ENCODE measurements at regions not wholly inside any gene's neighbourhood (a gene's known extent, or its start where the extent isn't known, plus 50 kb on each side); places are given as distances from the start of the nearest gene placed in this dataset.

DNA sequence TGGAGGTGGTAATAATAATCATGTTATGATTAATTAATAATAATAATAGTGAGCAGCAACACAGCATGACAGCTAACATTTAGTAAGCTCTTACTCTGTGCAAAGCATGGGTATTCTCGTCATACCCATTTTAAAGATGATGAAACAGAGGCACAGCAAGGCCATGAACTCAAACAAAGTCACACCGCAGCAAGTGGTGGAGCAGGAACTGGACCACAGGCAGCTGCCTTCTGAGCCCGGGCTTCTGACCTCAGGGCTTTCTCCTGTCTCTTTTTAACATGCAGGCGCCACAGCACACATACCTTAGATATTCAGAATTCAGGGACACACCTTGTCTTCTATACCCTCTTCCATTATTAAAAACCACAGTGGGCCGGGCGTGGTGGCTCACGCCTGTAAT lies 50.7 kb upstream of the SPATA12 start:
- DNase-seq (ENCODE audit: low read depth) = no peak

DNA sequence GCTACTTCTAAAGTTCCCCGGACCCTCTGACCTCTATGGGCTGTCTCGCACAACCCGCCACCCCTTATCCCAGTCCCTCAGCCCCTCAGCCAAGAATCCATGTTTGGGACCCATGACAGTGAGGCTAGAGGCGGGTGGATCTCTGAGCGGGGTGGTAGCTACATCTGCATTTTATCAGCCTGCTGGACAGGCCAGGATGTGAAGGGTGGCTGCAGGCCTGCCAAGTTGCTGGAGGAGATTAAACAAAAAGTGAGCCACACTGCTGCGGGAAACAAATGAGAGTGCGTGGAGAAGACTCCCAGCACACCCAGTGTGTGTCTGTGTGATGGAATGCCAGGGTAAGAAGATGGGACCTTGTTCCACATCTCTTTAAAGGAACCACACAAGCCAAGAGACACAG lies 51.1 kb upstream of the SPATA12 start:
- DNase-seq (ENCODE audit: low read depth) = no peak

DNA sequence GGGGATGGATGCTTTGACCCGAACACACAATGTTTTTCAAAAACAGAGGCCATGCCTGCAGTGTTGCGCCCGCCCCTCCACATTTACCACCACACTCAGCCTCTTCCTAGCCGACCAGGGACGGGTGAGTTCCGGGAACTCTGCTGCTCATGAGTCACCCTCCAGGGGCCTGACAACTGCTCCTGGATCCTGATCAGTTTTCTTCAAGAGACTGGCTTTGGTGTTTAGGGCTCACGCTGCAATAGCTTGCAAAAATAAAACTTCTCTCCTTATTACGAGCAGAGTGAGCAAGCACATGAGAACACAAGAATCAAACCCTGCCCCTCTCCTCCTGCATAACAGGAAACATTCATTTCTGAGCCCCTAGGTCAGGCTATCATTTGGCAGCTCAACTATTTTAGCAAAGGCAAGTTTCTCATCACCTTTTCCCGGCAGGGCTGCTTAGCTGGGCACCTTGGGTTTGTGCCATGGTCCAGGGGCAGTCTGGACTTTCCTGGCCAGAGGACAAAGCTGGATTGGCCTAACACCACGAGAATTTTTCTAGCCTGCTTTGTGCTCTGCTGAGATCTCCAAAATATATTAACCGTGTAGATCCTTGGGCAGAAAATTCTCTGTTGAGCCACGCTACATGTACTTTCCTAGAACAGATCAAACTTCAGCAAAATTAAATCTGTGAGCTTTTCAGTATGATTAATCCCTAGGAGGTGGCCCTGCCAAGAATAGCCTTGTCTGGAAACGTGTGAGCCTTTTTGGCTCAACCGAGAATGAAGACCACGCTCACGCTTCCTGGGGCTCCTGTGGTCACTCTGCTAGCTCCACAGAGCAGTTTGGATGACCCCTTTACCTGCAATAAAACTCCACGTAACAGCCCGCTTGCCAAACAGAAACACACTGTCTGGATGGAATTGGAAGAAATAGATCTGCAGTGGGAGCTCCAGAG lies 52.7 kb upstream of the SPATA12 start:
- DNase-seq (ENCODE audit: low read depth) = peak; percentile 83

DNA sequence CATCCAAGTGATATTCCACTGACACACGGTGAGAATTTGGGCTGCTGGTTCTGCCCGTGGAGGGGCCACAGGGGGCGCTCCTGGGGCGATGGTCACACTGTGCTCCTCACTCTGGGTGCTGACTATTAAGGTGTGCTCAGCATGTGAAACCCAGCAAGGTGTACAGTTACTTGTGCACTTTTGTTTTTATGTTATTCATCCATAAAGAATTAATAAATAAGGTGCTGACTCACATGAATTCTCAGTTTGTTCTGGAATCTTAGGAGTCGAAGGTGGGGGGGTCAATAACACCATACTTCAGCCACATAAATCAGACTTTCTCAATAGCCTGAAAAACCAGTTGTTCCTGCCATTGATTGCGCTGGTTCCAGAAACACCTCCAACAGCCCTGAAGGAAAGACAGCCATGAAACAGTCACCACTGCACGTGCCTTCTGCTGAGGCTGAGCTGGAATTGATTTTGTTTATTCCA lies 53.5 kb upstream of the SPATA12 start:
- DNase-seq (ENCODE audit: low read depth) = peak; percentile 62

DNA sequence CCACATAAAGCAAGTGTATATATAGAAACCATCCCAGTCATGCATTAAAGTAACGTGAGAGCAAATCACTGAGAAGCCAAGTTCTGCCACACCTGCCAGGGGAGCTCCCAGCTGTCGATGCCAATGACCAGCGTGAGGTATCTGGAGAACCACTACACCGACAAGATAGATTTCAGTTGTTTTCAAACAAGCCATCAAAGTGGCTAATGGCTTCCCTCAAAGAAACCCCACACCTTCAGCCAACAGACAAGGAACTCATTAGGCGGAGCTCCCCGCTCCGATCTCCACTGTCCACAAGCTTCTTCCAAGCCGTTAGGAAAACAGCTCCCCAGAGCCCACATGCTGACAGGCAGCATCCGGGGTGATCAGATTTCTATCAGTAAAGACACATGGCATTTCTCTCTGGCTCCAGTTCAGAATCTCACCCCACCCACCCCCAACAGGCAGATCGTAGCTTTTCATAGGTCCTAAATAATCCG lies 54.2 kb upstream of the SPATA12 start:
- no peak for DNase-seq (ENCODE audit: low read depth)

DNA sequence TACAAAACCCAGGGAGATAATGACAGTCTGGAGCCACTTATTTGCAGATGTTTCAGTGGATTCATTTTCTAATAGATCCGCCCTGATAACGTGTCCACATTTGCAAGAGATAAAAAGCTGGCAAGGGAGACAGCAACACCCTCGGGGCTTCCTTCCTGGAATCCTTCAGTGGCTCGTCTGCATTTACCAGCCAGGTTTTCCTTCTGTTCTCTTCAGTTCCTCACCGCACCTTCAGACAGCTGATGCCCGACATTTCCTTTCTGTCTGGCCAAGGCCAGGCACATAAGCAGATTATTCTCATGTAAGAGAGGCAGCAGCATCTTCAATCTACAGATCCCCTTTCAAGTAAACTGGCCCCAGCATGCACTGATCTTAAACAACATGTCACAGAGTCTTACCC lies 56.2 kb upstream of the SPATA12 start:
- no peak for DNase-seq (ENCODE audit: low read depth)

DNA sequence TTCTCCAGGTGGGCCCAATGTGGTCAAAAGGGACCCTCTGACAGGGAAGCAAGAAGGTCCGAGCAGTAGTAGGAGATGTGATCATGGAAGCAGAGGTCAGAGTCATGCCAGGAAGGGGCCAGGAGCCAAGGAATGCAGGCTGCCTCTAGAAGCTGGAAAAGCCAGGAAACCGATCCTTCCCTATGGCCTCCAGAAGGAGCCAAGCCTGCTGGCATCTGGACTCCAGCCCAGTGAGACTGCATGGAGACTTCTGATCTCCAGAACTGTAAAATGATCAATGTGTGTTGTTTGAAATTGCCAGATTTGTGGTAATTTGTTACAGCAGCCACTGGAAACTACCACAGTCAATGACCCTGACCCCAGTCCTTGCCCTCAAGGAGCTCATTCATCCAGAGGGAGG lies 56.8 kb upstream of the SPATA12 start:
- no peak for DNase-seq (ENCODE audit: low read depth)

DNA sequence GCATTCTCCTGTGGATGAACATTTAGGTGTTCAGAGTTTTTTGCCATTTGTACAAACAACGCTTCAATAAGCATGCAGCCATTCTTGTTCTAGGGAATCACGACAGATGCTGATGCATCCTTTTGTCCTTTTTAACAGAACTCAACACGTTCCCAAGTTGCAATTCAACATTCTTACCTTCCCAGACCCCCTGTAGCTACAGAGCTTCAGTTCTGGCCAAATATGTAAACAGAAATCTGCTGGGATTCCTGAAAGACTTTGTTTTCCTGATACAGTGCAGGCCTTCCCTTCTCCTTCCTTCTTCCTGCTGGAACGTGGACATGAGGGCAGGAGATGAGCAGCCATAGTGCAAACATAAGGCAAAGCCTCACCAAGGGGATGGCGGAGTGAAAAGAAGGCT lies 59.1 kb upstream of the SPATA12 start:
- no peak for DNase-seq (ENCODE audit: low read depth)

DNA sequence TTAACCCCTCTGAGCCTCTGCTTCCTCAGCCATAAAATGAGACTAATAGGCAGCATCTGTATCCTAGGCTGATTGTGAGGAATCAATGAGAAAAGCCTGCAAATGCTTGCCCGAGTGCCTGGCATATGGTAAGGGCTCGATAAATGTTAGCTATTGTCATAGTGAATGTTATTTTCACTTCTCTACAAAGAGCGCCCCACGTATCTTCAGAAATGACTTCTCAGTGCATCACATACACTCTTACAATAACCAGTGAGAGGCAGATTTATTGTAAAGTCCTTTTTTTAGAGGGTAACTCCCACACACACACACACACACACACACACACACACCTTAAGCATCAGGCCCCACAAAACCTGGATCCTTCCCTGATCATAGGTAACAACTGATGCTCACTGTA lies 60.5 kb upstream of the SPATA12 start:
- no peak for DNase-seq (ENCODE audit: low read depth)

DNA sequence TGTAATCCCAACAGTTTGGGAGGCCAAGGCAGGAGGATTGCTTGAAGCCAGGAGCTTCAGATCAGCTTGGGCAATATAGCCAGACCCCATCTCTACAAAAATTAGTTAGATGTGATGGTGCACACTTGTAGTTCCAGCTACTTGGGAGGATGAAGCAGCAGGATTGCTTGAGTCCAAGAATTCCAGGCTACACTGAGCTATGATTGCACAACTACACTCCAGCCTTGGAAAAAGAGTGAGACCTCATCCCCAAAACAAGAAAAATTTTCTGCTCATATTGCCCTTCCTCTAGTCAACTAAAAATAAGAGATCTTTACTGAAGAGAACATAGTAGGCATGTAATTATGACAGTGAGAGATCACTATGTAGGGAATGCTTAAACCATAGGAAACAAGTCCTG lies 60.9 kb upstream of the SPATA12 start:
- no peak for DNase-seq (ENCODE audit: low read depth)

DNA sequence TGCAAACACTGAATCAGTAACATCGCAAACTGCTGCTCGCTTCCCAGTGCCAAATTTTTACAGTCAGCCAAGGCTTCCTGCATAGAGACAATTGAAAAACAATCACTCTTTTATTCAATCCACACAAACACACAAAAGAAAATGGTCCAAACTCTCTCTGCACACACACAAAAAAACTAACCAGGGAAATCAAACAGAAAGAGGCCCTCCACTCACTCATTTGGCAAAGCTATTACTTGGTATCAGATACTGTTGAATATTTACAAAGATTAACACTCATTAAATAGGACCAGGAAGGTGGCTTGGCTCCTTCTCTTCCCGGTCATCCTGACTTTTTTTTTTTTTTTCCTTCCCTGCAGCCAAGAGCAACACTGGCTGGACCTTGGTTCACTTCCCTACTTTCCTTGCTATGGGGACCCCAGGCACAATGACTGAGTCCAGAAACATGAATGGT lies 62.4 kb upstream of the SPATA12 start:
- no peak for DNase-seq (ENCODE audit: low read depth)

DNA sequence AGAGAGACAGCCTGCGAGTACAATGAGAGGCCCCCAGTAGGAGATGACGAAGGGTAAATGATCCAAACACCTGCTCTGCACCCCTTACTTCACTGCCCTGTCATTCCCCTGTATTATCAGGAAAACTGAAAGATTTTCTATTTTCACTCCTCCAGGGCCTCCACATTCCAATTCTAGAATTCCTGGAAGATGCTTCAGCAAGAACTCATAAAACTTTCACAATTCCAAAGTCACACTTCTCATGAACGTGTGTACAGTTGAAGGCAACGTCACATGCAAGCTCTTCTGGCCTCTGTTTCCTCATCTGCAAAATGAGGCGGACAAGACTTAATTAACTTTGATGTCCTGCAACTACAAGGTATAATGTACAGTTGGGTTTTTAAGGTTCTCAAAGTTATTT lies 62.8 kb upstream of the SPATA12 start:
- DNase-seq (ENCODE audit: low read depth) = no peak

DNA sequence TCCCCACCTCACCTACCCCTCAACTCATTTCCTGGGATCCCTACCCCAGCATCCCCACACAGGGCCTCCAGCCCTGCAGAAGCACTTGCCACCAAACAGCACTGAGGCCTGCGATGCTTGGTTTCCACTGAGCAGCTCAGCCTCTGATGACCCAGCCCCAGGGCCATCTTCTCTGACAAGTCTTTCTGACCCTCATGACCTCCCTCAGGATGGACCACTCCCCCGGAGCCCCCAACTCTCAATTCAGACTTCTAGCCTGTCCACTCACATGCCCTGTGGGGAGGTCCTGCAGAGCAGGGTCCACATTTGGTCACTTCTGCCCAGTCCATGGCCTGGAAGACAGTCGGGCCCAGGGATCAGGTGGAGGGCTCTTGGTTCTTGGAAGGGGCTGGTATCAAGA lies 63.4 kb upstream of the SPATA12 start:
- DNase-seq (ENCODE audit: low read depth) = no peak

DNA sequence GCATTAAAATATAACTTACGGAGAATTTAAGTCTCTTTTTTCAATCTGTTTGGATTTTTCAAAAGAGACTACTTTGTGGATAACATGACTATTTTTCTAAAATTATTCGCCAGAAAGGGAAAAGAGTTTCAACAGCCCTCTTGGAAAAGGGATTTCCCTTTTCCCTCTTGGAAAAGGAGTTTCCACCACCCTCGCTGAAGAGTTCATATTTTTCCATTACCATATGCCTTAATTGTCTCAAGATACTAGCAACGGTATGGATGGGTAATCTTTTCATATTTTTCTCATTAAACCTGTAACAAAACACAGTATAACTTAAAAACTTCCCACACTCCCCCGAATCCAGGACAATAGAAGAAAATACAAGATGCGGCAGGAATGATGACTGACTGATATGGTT lies 66.1 kb upstream of the SPATA12 start:
- no peak for DNase-seq (ENCODE audit: low read depth)

DNA sequence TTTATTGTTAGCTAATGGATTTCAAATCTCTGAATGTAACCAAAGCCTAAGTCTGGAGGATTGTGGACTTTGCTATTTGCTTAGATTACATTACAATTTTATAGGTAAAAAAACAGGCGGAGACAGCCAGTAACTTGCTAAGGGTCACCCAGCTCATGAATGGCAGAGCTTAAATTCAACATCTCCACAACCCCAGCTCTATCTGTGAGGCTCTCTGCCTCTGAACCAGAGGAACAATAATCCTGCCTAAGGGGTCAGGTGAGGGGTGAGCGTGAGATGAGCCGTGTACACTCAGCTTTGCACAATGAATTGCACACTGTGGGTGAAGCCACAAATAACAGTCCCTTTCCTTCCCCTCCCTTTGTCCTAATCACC lies 69.8 kb upstream of the SPATA12 start:
- no peak for DNase-seq (ENCODE audit: low read depth)

DNA sequence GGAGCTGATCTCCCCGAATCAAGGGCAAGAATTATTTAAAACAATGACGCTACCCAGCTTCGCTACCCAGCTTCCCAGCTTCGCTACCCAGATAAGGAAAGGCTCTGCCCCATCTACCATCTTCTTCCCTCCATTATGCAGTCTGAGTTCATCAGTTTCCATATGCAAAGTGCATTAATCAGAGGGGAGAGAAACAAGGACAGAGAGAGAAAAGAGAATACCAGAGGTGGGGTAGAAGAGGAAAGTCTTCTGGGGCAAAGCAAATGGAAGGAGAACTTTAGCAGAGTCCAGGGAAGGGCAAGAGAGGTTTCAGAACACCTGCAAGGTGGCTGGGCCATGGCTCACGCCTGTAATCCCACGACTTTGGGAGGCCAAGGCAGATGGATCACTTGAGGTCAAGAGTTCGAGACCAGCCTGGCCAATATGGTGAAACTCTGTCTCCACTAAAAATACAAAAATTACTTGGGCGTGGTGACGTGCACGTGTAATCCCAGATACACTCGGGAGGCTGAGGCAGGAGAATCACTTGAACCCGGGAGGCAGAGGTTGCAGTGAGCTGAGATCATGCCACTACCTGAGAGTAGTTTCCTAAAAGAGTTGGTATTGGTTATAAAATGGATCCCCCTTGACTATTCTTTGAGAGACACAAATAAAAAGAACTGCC lies 70.4 kb upstream of the SPATA12 start:
- no peak for DNase-seq (ENCODE audit: low read depth)

DNA sequence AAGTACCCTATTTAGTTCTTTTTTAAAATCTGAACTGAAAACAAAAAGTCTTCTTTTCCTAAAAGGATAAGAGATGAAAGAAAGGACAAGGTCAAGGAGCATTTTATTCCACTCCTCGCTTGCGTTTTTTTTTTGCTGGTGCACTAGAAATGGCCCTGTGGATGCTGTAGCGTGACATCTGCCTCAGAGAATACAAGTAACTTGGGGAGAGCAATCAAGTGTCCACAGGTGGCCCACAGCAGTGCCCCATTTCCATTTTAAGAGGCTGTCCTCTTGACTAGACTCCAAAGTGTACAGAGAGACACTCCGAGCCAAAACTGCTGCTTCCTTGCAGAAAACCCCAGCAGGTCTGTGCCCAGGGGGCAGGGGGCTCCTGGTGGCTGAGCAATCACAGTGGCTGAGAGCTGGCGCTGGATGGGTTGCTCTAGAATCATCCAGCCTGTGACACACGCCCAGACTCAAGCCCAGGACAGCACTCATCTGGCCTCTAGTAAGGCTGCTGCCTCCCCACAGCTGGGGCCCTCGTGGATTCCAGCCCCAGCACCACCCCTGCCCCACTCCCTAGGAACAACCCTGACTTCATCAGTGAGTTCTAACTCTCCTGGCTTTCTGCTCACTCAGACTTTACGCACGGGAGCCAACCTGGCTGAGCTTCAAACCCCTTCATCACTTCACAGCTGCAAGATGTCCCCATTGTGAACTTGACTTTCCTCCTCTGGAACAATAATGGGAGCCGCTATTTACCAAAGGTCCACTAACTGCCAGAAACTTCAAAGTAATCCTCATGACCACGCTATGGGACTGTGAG lies 71.1 kb upstream of the SPATA12 start:
- no peak for DNase-seq (ENCODE audit: low read depth)

DNA sequence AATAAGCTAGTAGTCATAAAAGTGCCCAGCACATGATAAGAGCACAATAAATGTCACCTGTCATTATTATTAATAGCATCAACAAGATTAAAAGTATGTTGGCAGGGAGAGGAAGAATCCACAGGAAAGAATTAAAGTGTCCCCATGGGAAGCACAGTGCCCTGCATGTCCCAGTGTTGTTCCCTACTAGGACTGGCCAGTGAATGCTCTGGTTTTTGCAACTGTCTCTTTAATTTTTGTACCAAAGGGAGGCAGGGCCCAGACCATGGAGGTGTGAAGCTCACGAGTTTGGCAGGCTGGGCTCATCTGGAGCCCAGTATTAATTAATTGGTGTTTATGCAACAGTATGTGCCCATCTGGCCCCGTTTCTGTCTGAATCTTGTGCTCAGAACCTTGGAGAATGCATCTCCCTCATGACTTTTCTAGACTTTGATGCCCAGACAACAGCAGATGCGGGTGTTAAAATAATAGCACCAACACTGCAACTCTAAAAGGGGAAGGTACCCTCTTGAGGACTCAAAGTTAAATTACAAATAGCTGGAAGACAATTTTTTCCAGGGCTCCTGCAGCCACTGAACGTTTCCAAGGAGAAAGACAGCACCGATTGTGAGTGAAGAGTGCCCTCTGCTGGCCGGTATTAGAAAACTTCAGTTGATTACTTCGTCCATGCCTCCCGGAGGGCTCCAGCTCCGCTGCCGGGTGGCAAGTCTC lies 71.9 kb upstream of the SPATA12 start:
- peak; percentile 78 for DNase-seq (ENCODE audit: low read depth)

DNA sequence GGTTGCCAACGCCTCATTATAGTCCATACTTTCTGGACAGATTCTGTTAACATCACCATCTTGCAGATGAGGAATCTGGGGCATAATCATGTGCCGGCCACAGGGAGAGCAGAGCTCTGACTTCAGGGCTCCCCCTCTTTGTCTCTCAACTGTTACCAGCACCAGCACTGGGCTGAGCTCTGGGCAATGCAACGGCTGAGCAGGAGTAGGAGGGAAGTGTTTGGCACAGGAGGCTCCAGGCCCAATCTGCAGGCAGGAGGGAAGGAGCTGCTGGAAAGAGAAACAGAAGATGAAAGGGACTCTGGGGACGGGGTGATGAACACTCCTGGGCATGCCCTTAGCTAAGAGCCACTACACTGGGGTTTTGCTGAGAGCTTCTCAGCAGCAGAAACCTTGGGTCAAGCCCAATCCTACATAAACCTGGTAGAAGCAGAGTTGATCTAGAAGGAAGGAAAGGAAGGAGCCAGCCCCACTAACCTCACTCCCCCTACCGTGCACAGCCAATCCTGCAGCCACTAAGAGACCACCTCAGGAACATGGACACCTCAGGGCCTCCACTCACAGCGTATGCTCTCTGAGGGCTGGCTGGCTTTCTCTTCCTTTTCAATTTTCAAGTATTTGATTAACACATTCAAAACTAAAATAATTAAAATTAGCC lies 73.1 kb upstream of the SPATA12 start:
- peak; percentile 37 for DNase-seq (ENCODE audit: low read depth)

DNA sequence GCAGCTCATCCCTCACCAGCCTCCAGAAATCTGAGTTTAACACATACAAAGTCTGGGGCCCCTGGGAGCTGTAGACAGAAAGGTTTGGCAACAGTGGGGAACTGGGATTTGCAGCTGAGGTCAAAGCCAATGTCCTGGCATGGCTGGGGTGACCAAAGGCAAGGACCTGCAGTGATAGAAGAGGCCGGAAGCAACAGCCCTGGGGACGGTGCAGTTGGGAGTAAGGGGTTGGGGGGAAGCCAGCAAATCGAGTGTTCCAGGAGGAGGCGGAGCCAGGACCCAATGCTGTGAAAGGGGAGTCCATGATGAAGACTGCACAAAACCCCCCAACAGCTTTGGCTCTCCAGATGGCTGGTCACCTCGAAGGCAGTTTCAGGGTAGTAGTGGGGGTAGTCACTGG lies 74.1 kb upstream of the SPATA12 start:
- DNase-seq (ENCODE audit: low read depth) = no peak

DNA sequence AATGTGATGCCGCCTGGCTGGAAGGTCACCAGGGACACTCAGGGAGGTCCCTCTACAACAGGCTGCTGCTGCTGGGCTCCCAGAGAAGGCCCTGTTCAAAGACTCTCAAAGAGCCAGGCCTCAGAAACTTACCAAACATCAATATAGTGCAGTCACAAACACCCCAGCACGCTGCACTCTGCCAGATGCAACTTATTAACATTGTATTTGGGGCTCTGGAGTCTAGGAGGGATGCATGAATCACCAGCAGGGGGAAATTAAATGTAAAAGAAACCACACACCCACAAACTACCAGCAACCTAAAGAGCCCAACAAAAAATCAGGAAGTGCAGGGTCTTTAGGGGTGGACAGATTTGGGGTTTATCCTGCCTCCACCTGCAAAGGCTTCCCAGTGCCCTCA lies 74.6 kb upstream of the SPATA12 start:
- no peak for DNase-seq (ENCODE audit: low read depth)
